ENCODE measurements at regions not wholly inside any gene's neighbourhood (a gene's known extent, or its start where the extent isn't known, plus 50 kb on each side); places are given as distances from the start of the nearest gene placed in this dataset.
A peak's percentile ranks its signal among the peaks of the same experiment; 100 is the strongest.

- TF ChIP-seq DDIT3 (CRISPR knock-in tag; IDR thresholded peaks at IDR 0.05) (no peak), ZNF431 (CRISPR knock-in tag; IDR thresholded peaks at IDR 0.05; ENCODE audit: borderline replicate concordance, low read depth) (peak; percentile 70), KDM1A (CRISPR knock-in tag; IDR thresholded peaks at IDR 0.05) (peak; percentile 67; the same call in 1 of the 2 replicates), FOXP1 (IDR thresholded peaks at IDR 0.05) (no peak), FOXP1 (CRISPR knock-in tag; IDR thresholded peaks at IDR 0.05) (peak; percentile 75), FOXM1 (CRISPR knock-in tag; IDR thresholded peaks at IDR 0.05) (no peak), ZBTB2 (CRISPR knock-in tag; IDR thresholded peaks at IDR 0.05; ENCODE audit: low read depth) (no peak), HDAC1 (CRISPR knock-in tag; IDR thresholded peaks at IDR 0.05) (peak; percentile 80), HOMEZ (CRISPR knock-in tag; IDR thresholded peaks at IDR 0.05; ENCODE audit: low read depth) (peak; percentile 32; the same call in 1 of the 2 replicates), CBX5 (CRISPR knock-in tag; IDR thresholded peaks at IDR 0.05; ENCODE audit: borderline replicate concordance) (peak; percentile 21; the same call in 1 of the 2 replicates), ZFP62 (CRISPR knock-in tag; IDR thresholded peaks at IDR 0.05) (no peak), HNRNPK (IDR thresholded peaks at IDR 0.05; ENCODE audit: low read depth, low read length, poor library complexity, severe bottlenecking) (no peak), ZNF256 (CRISPR knock-in tag; conservative IDR thresholded peaks at IDR 0.05) (peak; percentile 56; the same call in 1 of the 2 replicates), SRF (IDR thresholded peaks at IDR 0.05; ENCODE audit: low read depth, low read length) (no peak), NR2C2 (CRISPR knock-in tag; IDR thresholded peaks at IDR 0.05; ENCODE audit: borderline replicate concordance) (peak; percentile 65), HNRNPLL (IDR thresholded peaks at IDR 0.05; ENCODE audit: low read depth, low read length, poor library complexity, severe bottlenecking) (peak; percentile 90), ZNF891 (CRISPR knock-in tag; IDR thresholded peaks at IDR 0.05) (no peak; the same call in 1 of the 2 replicates), MIXL1 (CRISPR knock-in tag; IDR thresholded peaks at IDR 0.05) (peak; percentile 25; the same call in 1 of the 2 replicates), ZNF331 (CRISPR knock-in tag; IDR thresholded peaks at IDR 0.05) (peak; percentile 53; the same call in 1 of the 2 replicates), ZFP36L1 (CRISPR knock-in tag; IDR thresholded peaks at IDR 0.05) (peak; percentile 72; the same call in 1 of the 2 replicates), MLXIP (CRISPR knock-in tag; IDR thresholded peaks at IDR 0.05; ENCODE audit: borderline replicate concordance) (no peak), ZNF775 (CRISPR knock-in tag; IDR thresholded peaks at IDR 0.05; ENCODE audit: borderline replicate concordance) (no peak), RXRA (CRISPR knock-in tag; IDR thresholded peaks at IDR 0.05) (peak; percentile 81; the same call in 1 of the 2 replicates), ZNF367 (CRISPR knock-in tag; IDR thresholded peaks at IDR 0.05; ENCODE audit: borderline replicate concordance) (no peak)
These were observed 209.2 kb upstream of the PAPPA start (continued) for GRCh38 chr9:115944166-115944948.
